HTR-8/SVneo (cell line): ENCODE measurements at regions not wholly inside any gene's neighbourhood (a gene's known extent, or its start where the extent isn't known, plus 50 kb on each side); places are given as distances from the start of the nearest gene placed in this dataset.

Experiments
- DNase-seq: peaks from one replicate; pipeline ENCODE4 v3.0.0; 2011; ENCODE audit warnings: low spot score, mixed read lengths; ENCODE audit not compliant: insufficient read length
- FAIRE-seq: peaks from 2 replicates; lab custom pipeline; 2011; peaks lifted over from hg19 to GRCh38; lab: Jason Lieb, UNC

GRCh38 chr7:33748793-33749192 is 156.5 kb upstream of the BMPER start:
- DNase-seq (no peak), FAIRE-seq (no peak)

GRCh38 chr7:33750177-33750576 is 155.2 kb upstream of the BMPER start:
- DNase-seq (no peak), FAIRE-seq (no peak)

- no peak for DNase-seq
- no peak for FAIRE-seq
Measured at GRCh38 chr7:33751443-33751842, 153.9 kb upstream of the BMPER start.

- DNase-seq (no peak), FAIRE-seq (no peak)
Measured at GRCh38 chr7:33753881-33754525, 151.3 kb upstream of the BMPER start.

GRCh38 chr7:33754933-33755928 is 150.1 kb upstream of the BMPER start:
- no peak for FAIRE-seq
- DNase-seq: no peak

GRCh38 chr7:33757050-33757449 is 148.3 kb upstream of the BMPER start:
- DNase-seq (no peak), FAIRE-seq (peak; percentile 55)

- FAIRE-seq: no peak
- DNase-seq: peak; percentile 22
Measured at GRCh38 chr7:33757563-33758165, 147.7 kb upstream of the BMPER start.

- no peak for FAIRE-seq
- no peak for DNase-seq
Measured at GRCh38 chr7:33760146-33760545, 145.2 kb upstream of the BMPER start.

GRCh38 chr7:33760834-33761233 is 144.5 kb upstream of the BMPER start:
- no peak for FAIRE-seq
- DNase-seq: no peak

- FAIRE-seq: no peak
Measured at GRCh38 chr7:33761449-33762080, 143.8 kb upstream of the BMPER start.

GRCh38 chr7:33762151-33762910 is 143.0 kb upstream of the BMPER start:
- DNase-seq: no peak
- no peak for FAIRE-seq

More at GRCh38 chr7:33761449-33762080, 143.8 kb upstream of the BMPER start:
- no peak for DNase-seq

GRCh38 chr7:33762911-33763306 is 142.4 kb upstream of the BMPER start:
- DNase-seq (no peak), FAIRE-seq (no peak)

GRCh38 chr7:33764752-33765451 is 140.4 kb upstream of the BMPER start:
- FAIRE-seq: no peak

GRCh38 chr7:33766405-33766804 is 138.9 kb upstream of the BMPER start:
- FAIRE-seq: no peak
- no peak for DNase-seq

More at GRCh38 chr7:33764752-33765451, 140.4 kb upstream of the BMPER start:
- DNase-seq: no peak

GRCh38 chr7:33769930-33770329 is 135.4 kb upstream of the BMPER start:
- no peak for FAIRE-seq
- no peak for DNase-seq

- FAIRE-seq (no peak), DNase-seq (no peak)
Measured at GRCh38 chr7:33770576-33770975, 134.8 kb upstream of the BMPER start.

- FAIRE-seq: no peak
Measured at GRCh38 chr7:33771422-33771821, 133.9 kb upstream of the BMPER start.

GRCh38 chr7:33773053-33773452 is 132.3 kb upstream of the BMPER start:
- FAIRE-seq: no peak
- DNase-seq: no peak

More at GRCh38 chr7:33771422-33771821, 133.9 kb upstream of the BMPER start:
- DNase-seq: no peak
